ENCODE measurements at regions not wholly inside any gene's neighbourhood (a gene's known extent, or its start where the extent isn't known, plus 50 kb on each side); places are given as distances from the start of the nearest gene placed in this dataset.

DNA sequence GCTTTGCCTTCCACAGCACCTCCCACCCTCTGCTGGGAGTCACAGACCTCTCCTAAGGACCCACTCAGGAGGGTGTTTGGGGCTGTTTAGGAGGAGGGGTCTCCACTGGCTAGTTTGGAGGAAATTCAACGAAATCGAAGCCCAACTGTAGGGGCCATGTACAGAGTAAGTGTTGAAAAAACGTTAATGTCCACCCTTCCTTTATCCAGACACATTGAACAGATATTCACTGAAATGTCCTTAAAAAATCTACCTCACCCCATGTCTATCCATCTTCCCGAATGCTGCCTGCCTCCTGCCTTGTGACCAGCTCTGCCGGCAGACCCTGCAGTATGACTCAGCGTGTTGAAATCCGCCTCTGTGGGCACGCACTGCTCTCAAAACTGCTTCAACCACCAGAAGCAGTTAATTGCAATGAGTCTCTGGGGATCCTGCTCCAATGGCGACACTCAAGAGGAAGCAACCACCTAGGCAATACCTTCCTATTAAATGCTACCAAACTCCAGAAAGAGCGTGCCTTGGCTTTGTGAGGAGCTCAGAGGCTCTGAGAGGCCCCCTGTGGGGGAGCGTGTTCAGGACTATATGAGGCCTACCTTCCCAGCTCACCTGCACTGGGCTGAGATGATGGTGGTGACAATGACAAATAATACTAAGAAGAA, 61.4 kb upstream of the RTN4 start:
- Histone ChIP-seq H3K18ac (ENCODE audit: low read depth, low read length) (peak overlapping the region; percentile 94), H4K91ac (ENCODE audit: insufficient read depth, low read depth, low read length) (peak overlapping the region; percentile 99), H3K9me3 (ENCODE audit: control insufficient read depth, insufficient read depth, low read length) (no peaks in the 10 kb centered on the region), H4K5ac (ENCODE audit: low read depth, low read length) (peak overlapping the region; percentile 92), H3K23ac (ENCODE audit: low read depth, low read length) (peak overlapping the region; percentile 94), H3K79me1 (ENCODE audit: low read depth in 1 of 2, low read length in 2 of 2) (peaks cover 29 to 61% of the 10 kb centered on the region in 2 experiments), H2BK20ac (ENCODE audit: low read depth, low read length) (peak overlapping the region; percentile 98), H3K14ac (replicated peaks; ENCODE audit: low read depth, low read length) (peak overlapping the region; percentile 99), H2AFZ (replicated peaks; ENCODE audit: low read length, poor library complexity) (peak overlapping the region; percentile 84), H3K9me1 (ENCODE audit: insufficient read depth, low read length) (peaks cover 27% of the 10 kb centered on the region), H3K9ac (ENCODE audit: low read depth, low read length) (peak overlapping the region; percentile 52), H2BK120ac (ENCODE audit: low read depth, low read length) (peak overlapping the region; percentile 99), H3K27me3 (ENCODE audit: control insufficient read depth, insufficient read depth, low read length) (no peaks in the 10 kb centered on the region), H2AK9ac (replicated peaks; ENCODE audit: low read depth, low read length, poor library complexity) (peak overlapping the region; percentile 100), H3K27ac (ENCODE audit: insufficient read depth, low read length) (peak overlapping the region; percentile 91), H4K8ac (ENCODE audit: low read depth in 2 of 2, low read length in 2 of 2) (peak overlapping the region; percentile 79 to 96), H3K4me2 (ENCODE audit: low read depth, low read length) (peak overlapping the region; percentile 44), H2AK5ac (ENCODE audit: low read depth, low read length) (peak overlapping the region; percentile 99), H3K4ac (ENCODE audit: low read depth, low read length) (peak overlapping the region; percentile 99), H3K36me3 (ENCODE audit: control insufficient read depth, insufficient read depth, low read length) (no peaks in the 10 kb centered on the region), H3K4me1 (ENCODE audit: control insufficient read depth, insufficient read depth, low read length) (peaks cover 42% of the 10 kb centered on the region), H3K4me3 (ENCODE audit: insufficient read depth, low read depth, low read length) (no peak overlapping the region), H2BK5ac (ENCODE audit: low read depth, low read length, poor library complexity, severe bottlenecking) (peak overlapping the region; percentile 99), H3K56ac (ENCODE audit: extremely low read depth, insufficient read depth, low read length) (peak overlapping the region; percentile 93), H2BK15ac (ENCODE audit: low read depth, low read length) (peak overlapping the region; percentile 99), H4K20me1 (ENCODE audit: insufficient read depth, low read length) (no peaks in the 10 kb centered on the region)
- in situ Hi-C loops (cut with MboI; ENCODE audit: low sequenced_read_pairs) (no loop called here), intact Hi-C loops (cut with micrococcal nuclease) (loop anchor here (1.0 kb wide), 1 partner anchor 61 kb away; the partner anchor contains the start of gene RTN4), dilution Hi-C loops (cut with HindIII; ENCODE audit: low sequenced_read_pairs, unreplicated experiment) (no loop called here)
- DNase-seq (peak; percentile 96), ATAC-seq (ENCODE audit: low read depth) (peak; percentile 55)
- whole genome bisulfite sequencing, 2 experiments (ENCODE audit: extremely low coverage in 2 of 2, insufficient read length in 1 of 2), result 0% methylated on average over 3 of the region's 11 CpGs; no CpG with 5 or more reads in 1 of the 2 experiments
- ChIA-PET POLR2A (ENCODE audit: unreplicated experiment) (interaction anchor here (0.6 to 1.9 kb wide), 5 partner anchors 8 to 63 kb away, joined by 3 to 7 read pairs (median 5); partner anchors contain the start of gene RTN4), CTCF (interaction anchor here (1.1 to 1.2 kb wide), 2 partner anchors 61 to 63 kb away, joined by 5 to 6 read pairs; partner anchors contain the start of gene RTN4)
- BruUV-seq (replicated peaks), result TSS peak; percentile 57
- no peak for TF ChIP-seq CHD1 (IDR thresholded peaks at IDR 0.05; ENCODE audit: low read depth, low read length)
- TF ChIP-seq POLR2A (IDR thresholded peaks at IDR 0.05; ENCODE audit: low read depth, low read length), result peak; percentile 39; the same call in 1 of the 2 replicates
- no peak for TF ChIP-seq CTCF (conservative IDR thresholded peaks at IDR 0.05; ENCODE audit: low read depth, low read length)
- peak; percentile 90 for TF ChIP-seq FOS (IDR thresholded peaks at IDR 0.05; ENCODE audit: low read depth, low read length)
- TF ChIP-seq BHLHE40 (IDR thresholded peaks at IDR 0.05; ENCODE audit: low read depth, low read length), result peak; percentile 73
- TF ChIP-seq RAD21 (IDR thresholded peaks at IDR 0.05; ENCODE audit: low read length), result no peak
- TF ChIP-seq USF2 (IDR thresholded peaks at IDR 0.05; ENCODE audit: low read depth, low read length), result peak; percentile 42; the same call in 1 of the 2 replicates
- peak; percentile 41; the same call in 1 of the 2 replicates for TF ChIP-seq MAFK (IDR thresholded peaks at IDR 0.05; ENCODE audit: low read depth, low read length)
- TF ChIP-seq MAZ (IDR thresholded peaks at IDR 0.05; ENCODE audit: borderline replicate concordance, low read depth, low read length), result peak; percentile 48; the same call in 1 of the 2 replicates
- TF ChIP-seq NFE2L2 (IDR thresholded peaks at IDR 0.05; ENCODE audit: low read depth, low read length), result peak; percentile 85
- 0 out of 2 replicates have a peak, but pooled peaks have one; percentile 4 for TF ChIP-seq SMC3 (IDR thresholded peaks at IDR 0.05; ENCODE audit: low read depth, low read length)
- peak; percentile 82 for TF ChIP-seq CEBPB (IDR thresholded peaks at IDR 0.05; ENCODE audit: low read depth, low read length)

All from IMR-90 (cell line).